ENCODE measurements at regions not wholly inside any gene's neighbourhood (a gene's known extent, or its start where the extent isn't known, plus 50 kb on each side); places are given as distances from the start of the nearest gene placed in this dataset.

DNA sequence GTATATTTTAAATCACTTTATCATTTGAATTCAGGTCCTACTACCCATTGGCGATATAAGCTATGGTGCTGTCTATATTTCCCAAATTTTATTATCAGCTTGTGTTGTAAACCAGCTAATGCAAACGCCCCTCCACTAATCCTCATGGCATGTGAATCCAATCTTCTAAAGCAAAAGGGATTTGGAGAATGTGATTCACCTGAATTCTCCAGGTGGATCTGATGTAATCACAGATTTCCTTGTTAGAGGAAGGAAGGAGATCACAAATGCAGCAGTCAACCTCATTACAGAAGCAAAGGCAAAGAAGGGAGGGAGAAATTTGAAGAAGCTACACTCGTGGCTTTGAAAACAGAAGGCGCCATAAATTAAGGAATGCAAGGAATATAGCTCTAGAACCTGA is 431.1 kb upstream of the CDH19 start:
- DNase-seq (ENCODE audit: low spot score): no peak

DNA sequence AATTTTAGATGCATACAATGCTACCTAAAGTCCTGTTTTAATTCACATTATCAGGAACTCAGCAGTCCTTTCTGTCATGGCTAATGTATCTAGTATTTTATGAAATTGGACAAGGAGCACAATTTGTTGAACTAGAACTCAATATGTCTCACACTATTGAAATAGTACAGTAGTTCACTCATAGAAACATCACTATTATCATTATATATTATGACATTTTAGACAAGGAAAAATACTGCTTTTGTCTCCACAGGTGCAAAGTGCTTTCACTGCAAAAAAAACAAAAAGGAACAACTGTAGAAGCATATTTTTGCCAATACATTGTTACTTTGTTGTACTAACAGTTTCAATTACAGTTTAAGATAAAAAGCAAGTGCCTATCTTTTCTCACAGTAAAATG is 419.2 kb upstream of the CDH19 start:
- Mint-ChIP-seq H3K9me3 (no peaks in the 10 kb centered on the region), H3K4me3 (no peak overlapping the region), H3K27ac (no peak overlapping the region), H3K36me3 (no peaks in the 10 kb centered on the region), H3K27me3 (ENCODE audit: low read depth) (no peaks in the 10 kb centered on the region), H3K4me1 (peaks cover 3% of the 10 kb centered on the region; the same call in 1 of the 2 replicates)
- ChIA-PET POLR2A (no interaction called here), CTCF (no interaction called here)
- DNase-seq (ENCODE audit: low spot score) (no peak), ATAC-seq (no peak)
- TF ChIP-seq ZNF423 (CRISPR knock-in tag; IDR thresholded peaks at IDR 0.05): no peak
- TF ChIP-seq ETV6 (CRISPR knock-in tag; IDR thresholded peaks at IDR 0.05): no peak
- TF ChIP-seq, protein P1, sequence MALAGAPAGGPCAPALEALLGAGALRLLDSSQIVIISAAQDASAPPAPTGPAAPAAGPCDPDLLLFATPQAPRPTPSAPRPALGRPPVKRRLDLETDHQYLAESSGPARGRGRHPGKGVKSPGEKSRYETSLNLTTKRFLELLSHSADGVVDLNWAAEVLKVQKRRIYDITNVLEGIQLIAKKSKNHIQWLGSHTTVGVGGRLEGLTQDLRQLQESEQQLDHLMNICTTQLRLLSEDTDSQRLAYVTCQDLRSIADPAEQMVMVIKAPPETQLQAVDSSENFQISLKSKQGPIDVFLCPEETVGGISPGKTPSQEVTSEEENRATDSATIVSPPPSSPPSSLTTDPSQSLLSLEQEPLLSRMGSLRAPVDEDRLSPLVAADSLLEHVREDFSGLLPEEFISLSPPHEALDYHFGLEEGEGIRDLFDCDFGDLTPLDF (CRISPR knock-in tag; IDR thresholded peaks at IDR 0.05): no peak
- TF ChIP-seq, protein P2, sequence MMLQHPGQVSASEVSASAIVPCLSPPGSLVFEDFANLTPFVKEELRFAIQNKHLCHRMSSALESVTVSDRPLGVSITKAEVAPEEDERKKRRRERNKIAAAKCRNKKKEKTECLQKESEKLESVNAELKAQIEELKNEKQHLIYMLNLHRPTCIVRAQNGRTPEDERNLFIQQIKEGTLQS (CRISPR knock-in tag; conservative IDR thresholded peaks at IDR 0.05): no peak
- TF ChIP-seq, protein P3, sequence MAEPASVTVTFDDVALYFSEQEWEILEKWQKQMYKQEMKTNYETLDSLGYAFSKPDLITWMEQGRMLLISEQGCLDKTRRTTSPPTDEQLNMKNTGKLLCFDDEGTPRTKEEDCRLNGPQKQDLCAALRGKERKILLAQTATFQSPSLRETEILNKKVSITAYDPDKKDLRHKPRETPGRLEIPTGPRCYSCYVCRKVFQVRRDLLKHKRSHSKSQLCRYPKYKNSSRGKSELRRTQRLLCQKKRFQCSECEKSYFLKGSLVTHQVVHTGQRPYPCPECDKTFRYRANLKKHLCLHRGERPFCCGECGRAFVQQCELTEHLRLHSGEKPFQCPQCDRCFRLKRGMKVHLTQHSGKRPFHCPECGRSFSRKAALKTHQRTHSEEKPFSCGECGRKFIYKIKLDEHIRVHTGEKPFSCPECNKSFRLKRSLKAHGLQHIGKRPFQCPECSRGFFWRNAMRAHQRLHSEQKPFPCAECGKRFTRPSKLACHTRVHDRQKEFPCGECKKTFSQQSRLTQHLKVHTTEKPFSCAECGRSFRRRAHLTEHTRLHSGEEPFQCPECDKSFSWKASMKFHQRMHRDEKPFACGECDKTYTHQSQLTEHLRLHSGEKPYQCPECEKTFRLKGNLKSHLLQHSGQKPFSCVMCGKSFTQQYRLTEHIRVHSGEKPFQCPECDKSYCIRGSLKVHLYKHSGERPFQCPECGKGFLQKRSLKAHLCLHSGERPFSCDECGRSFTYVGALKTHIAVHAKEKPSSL (CRISPR knock-in tag; conservative IDR thresholded peaks at IDR 0.05): no peak
- TF ChIP-seq, protein P4, sequence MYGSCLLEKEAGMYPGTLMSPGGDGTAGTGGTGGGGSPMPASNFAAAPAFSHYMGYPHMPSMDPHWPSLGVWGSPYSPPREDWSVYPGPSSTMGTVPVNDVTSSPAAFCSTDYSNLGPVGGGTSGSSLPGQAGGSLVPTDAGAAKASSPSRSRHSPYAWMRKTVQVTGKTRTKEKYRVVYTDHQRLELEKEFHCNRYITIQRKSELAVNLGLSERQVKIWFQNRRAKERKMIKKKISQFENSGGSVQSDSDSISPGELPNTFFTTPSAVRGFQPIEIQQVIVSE (CRISPR knock-in tag; IDR thresholded peaks at IDR 0.05; ENCODE audit: borderline replicate concordance): no peak

More for the DNA sequence above, 431.1 kb upstream of the CDH19 start:
- ChIA-PET POLR2A (no interaction called here), CTCF (no interaction called here)
- H3K4me3 Mint-ChIP-seq: no peak overlapping the region
- TF ChIP-seq, protein P1 (CRISPR knock-in tag; IDR thresholded peaks at IDR 0.05): no peak
- no peak for TF ChIP-seq NR3C1 (CRISPR knock-in tag; conservative IDR thresholded peaks at IDR 0.05; ENCODE audit: low read depth)
- TF ChIP-seq, protein P4 (CRISPR knock-in tag; IDR thresholded peaks at IDR 0.05; ENCODE audit: borderline replicate concordance): no peak
- TF ChIP-seq, protein P5, sequence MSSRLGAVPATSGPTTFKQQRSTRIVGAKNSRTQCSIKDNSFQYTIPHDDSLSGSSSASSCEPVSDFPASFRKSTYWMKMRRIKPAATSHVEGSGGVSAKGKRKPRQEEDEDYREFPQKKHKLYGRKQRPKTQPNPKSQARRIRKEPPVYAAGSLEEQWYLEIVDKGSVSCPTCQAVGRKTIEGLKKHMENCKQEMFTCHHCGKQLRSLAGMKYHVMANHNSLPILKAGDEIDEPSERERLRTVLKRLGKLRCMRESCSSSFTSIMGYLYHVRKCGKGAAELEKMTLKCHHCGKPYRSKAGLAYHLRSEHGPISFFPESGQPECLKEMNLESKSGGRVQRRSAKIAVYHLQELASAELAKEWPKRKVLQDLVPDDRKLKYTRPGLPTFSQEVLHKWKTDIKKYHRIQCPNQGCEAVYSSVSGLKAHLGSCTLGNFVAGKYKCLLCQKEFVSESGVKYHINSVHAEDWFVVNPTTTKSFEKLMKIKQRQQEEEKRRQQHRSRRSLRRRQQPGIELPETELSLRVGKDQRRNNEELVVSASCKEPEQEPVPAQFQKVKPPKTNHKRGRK (CRISPR knock-in tag; IDR thresholded peaks at IDR 0.05; ENCODE audit: borderline replicate concordance): no peak
- TF ChIP-seq GRHL2 (CRISPR knock-in tag; IDR thresholded peaks at IDR 0.05; ENCODE audit: insufficient replicate concordance, severe bottlenecking): no peak
- TF ChIP-seq, protein P6, sequence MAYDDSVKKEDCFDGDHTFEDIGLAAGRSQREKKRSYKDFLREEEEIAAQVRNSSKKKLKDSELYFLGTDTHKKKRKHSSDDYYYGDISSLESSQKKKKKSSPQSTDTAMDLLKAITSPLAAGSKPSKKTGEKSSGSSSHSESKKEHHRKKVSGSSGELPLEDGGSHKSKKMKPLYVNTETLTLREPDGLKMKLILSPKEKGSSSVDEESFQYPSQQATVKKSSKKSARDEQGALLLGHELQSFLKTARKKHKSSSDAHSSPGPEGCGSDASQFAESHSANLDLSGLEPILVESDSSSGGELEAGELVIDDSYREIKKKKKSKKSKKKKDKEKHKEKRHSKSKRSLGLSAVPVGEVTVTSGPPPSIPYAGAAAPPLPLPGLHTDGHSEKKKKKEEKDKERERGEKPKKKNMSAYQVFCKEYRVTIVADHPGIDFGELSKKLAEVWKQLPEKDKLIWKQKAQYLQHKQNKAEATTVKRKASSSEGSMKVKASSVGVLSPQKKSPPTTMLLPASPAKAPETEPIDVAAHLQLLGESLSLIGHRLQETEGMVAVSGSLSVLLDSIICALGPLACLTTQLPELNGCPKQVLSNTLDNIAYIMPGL (CRISPR knock-in tag; IDR thresholded peaks at IDR 0.05): no peak
- no peak for TF ChIP-seq SMAD4 (CRISPR knock-in tag; IDR thresholded peaks at IDR 0.05)
- TF ChIP-seq NFATC4 (CRISPR knock-in tag; IDR thresholded peaks at IDR 0.05): no peak
- TF ChIP-seq, protein P7, sequence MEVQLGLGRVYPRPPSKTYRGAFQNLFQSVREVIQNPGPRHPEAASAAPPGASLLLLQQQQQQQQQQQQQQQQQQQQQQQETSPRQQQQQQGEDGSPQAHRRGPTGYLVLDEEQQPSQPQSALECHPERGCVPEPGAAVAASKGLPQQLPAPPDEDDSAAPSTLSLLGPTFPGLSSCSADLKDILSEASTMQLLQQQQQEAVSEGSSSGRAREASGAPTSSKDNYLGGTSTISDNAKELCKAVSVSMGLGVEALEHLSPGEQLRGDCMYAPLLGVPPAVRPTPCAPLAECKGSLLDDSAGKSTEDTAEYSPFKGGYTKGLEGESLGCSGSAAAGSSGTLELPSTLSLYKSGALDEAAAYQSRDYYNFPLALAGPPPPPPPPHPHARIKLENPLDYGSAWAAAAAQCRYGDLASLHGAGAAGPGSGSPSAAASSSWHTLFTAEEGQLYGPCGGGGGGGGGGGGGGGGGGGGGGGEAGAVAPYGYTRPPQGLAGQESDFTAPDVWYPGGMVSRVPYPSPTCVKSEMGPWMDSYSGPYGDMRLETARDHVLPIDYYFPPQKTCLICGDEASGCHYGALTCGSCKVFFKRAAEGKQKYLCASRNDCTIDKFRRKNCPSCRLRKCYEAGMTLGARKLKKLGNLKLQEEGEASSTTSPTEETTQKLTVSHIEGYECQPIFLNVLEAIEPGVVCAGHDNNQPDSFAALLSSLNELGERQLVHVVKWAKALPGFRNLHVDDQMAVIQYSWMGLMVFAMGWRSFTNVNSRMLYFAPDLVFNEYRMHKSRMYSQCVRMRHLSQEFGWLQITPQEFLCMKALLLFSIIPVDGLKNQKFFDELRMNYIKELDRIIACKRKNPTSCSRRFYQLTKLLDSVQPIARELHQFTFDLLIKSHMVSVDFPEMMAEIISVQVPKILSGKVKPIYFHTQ (CRISPR knock-in tag; IDR thresholded peaks at IDR 0.05): no peak
- TF ChIP-seq, protein P8, sequence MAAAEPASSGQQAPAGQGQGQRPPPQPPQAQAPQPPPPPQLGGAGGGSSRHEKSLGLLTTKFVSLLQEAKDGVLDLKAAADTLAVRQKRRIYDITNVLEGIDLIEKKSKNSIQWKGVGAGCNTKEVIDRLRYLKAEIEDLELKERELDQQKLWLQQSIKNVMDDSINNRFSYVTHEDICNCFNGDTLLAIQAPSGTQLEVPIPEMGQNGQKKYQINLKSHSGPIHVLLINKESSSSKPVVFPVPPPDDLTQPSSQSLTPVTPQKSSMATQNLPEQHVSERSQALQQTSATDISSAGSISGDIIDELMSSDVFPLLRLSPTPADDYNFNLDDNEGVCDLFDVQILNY (CRISPR knock-in tag; IDR thresholded peaks at IDR 0.05): no peak
- no peak for TF ChIP-seq RELA (CRISPR knock-in tag; IDR thresholded peaks at IDR 0.05; ENCODE audit: borderline replicate concordance)
- TF ChIP-seq, protein P9, sequence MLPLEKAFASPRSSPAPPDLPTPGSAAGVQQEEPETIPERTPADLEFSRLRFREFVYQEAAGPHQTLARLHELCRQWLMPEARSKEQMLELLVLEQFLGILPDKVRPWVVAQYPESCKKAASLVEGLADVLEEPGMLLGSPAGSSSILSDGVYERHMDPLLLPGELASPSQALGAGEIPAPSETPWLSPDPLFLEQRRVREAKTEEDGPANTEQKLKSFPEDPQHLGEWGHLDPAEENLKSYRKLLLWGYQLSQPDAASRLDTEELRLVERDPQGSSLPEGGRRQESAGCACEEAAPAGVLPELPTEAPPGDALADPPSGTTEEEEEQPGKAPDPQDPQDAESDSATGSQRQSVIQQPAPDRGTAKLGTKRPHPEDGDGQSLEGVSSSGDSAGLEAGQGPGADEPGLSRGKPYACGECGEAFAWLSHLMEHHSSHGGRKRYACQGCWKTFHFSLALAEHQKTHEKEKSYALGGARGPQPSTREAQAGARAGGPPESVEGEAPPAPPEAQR (CRISPR knock-in tag; IDR thresholded peaks at IDR 0.05): no peak
- no peaks in the 10 kb centered on the region for H3K36me3 Mint-ChIP-seq
- ATAC-seq: peak; percentile 63
- no peaks in the 10 kb centered on the region for H3K27me3 Mint-ChIP-seq (ENCODE audit: low read depth)
- H3K27ac Mint-ChIP-seq: peak overlapping the region; percentile 34; the same call in 1 of the 2 replicates
- H3K4me1 Mint-ChIP-seq: peaks cover 7% of the 10 kb centered on the region
- no peaks in the 10 kb centered on the region for H3K9me3 Mint-ChIP-seq
